ENCODE measurements at regions not wholly inside any gene's neighbourhood (a gene's known extent, or its start where the extent isn't known, plus 50 kb on each side); places are given as distances from the start of the nearest gene placed in this dataset.

DNA sequence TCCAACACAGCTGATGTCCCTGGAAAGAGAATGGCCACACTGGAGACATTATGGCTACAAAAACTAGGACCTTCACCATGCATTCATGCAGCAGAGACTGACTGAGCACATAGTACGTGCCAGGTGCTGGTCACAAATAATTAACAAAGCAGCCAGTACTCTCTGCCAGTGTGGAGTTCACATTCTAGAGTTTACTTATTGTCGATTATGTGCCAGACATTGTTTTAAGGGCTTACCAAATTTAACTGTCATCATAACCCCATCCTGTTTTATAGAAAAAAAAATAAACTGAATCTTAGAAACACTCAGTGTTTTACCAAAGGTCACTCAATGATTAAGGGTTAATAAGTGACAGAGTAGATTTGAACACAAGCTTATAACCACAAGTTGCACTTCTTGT, 143.3 kb downstream of the RRAGC start:
- no peak for TF ChIP-seq CTCF (IDR thresholded peaks at IDR 0.05; ENCODE audit: insufficient read depth, low read length)
- TF ChIP-seq, protein P1, sequence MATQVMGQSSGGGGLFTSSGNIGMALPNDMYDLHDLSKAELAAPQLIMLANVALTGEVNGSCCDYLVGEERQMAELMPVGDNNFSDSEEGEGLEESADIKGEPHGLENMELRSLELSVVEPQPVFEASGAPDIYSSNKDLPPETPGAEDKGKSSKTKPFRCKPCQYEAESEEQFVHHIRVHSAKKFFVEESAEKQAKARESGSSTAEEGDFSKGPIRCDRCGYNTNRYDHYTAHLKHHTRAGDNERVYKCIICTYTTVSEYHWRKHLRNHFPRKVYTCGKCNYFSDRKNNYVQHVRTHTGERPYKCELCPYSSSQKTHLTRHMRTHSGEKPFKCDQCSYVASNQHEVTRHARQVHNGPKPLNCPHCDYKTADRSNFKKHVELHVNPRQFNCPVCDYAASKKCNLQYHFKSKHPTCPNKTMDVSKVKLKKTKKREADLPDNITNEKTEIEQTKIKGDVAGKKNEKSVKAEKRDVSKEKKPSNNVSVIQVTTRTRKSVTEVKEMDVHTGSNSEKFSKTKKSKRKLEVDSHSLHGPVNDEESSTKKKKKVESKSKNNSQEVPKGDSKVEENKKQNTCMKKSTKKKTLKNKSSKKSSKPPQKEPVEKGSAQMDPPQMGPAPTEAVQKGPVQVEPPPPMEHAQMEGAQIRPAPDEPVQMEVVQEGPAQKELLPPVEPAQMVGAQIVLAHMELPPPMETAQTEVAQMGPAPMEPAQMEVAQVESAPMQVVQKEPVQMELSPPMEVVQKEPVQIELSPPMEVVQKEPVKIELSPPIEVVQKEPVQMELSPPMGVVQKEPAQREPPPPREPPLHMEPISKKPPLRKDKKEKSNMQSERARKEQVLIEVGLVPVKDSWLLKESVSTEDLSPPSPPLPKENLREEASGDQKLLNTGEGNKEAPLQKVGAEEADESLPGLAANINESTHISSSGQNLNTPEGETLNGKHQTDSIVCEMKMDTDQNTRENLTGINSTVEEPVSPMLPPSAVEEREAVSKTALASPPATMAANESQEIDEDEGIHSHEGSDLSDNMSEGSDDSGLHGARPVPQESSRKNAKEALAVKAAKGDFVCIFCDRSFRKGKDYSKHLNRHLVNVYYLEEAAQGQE (IDR thresholded peaks at IDR 0.05; ENCODE audit: insufficient replicate concordance, low read depth): no peak
- TF ChIP-seq SPI1 (IDR thresholded peaks at IDR 0.05; ENCODE audit: borderline replicate concordance, low read depth): no peak
- no peak for TF ChIP-seq POLR2AphosphoS5 (IDR thresholded peaks at IDR 0.05; ENCODE audit: low read depth)
- no peak for TF ChIP-seq GABPA (IDR thresholded peaks at IDR 0.05; ENCODE audit: low read depth)

Measured in HL-60 (cell line).